ENCODE measurements at regions not wholly inside any gene's neighbourhood (a gene's known extent, or its start where the extent isn't known, plus 50 kb on each side); places are given as distances from the start of the nearest gene placed in this dataset.

DNA sequence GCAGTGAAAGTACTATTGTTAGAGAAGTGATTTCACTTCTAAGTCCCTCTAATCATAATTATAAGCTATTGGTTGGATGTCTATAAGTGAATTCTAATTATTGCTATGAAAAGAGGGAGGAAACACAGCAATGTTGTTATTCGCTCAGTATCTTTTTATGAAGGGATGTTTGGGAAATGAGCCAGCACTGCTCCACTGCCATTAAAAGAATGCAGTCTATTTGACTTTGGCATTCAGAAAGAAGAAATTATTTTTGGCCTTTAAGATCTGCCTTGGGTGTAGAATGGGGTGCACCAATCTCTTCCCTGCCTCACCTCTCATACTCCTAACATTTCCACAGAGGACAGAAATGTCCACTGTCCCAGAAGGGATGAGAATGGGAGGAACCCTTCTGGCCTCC lies 332.0 kb downstream of the SPATA31D1 start:
- DNase-seq (ENCODE audit: low spot score): no peak

DNA sequence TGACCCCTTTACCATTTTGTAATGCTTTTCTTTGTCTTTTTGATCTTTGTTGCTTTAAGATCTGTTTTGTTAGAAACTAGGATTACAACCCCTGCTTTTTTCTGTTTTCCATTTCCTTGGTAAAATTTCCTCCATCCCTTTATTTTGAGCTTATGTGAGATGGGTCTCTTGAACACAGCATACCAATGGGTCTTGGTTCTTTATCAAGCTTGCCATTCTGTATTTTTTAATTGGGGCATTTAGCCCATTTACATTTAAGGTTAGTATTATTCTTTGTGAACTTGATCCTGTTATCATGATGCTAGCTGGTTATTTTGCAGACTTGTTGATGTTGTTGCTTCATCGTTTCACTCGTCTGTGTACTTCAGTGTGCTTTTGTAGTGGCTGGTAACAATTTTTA lies 337.3 kb downstream of the SPATA31D1 start:
- no peak for DNase-seq (ENCODE audit: low spot score)

- DNase-seq (ENCODE audit: low spot score): no peak
Measured at GRCh38 chr9:82327641-82328040, 339.1 kb downstream of the SPATA31D1 start.

DNA sequence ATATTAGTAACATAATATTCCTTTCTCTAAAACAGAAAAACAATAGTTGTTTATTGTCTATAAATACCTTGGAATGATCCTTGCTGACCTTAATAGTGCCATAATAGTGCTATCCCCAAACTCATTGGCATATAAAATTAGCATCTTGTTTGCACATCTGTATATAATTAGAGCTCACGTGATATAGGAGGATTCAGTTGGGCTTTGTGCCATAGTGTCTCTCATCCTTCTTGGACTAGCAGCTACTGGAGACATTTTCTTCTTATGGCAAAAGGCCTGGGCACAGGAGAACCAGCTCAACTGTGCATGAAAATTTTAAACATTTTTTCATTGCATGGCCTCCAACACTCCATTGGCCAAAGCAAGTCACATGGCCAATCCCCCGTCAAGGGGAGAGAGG lies 342.5 kb downstream of the SPATA31D1 start:
- no peak for DNase-seq (ENCODE audit: low spot score)

GRCh38 chr9:82332018-82332773 lies 343.6 kb downstream of the SPATA31D1 start:
- no peak for DNase-seq (ENCODE audit: low spot score)

DNA sequence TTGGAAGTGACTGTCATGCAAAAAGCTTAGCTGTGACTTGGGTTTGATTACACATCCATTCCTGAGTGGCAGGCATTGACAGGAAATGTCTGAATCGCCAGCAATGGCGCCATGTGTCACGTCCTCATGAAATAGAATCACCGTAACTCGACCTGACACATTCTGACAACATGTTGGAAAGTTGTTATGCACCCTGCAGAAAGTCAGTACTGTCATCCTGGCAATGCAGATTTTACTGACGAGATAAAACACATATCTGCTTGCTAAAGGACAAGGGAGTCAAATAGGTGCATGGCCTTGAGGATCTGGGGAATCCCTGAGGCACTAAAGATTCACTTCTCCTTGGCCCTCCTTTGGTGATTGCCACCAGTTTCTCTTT lies 344.2 kb downstream of the SPATA31D1 start:
- DNase-seq (ENCODE audit: low spot score): no peak

DNA sequence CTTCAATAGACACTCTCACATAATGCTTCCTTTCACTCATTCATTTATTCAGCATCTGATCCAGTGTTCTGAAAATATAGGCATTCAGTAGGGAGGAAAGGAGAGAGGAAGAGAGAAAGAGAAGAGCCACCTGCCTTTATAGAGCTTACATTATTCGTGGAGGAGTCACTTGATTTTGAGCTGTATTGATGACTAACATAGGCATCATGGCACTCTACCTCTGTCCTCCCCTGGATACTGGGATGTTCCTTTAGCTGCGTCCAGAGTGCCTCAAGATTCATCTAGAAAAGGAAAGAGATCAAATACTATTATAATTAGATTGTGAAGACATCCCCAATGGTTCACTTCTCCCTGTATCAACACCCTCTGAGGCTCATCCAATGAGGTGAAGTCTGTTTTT lies 345.1 kb downstream of the SPATA31D1 start:
- no peak for DNase-seq (ENCODE audit: low spot score)

DNA sequence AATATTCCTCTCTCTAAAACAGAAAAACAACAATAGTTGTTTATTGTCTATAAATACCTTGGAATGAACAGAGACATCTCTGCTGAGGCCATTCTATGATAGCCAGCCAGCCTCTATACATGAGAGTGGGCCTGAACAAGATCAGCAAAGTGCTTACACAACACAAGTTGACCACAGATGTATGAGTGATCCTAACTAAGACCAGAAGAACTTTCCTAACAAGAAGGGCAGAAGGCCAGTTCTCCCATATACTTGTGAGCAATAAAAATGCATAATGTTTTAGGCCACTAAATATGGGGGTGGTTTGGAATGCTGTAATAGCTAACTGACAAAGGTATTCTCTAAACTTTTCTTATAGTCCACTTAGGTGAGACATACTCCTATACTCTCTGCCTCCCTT lies 345.7 kb downstream of the SPATA31D1 start:
- DNase-seq (ENCODE audit: low spot score): no peak

DNA sequence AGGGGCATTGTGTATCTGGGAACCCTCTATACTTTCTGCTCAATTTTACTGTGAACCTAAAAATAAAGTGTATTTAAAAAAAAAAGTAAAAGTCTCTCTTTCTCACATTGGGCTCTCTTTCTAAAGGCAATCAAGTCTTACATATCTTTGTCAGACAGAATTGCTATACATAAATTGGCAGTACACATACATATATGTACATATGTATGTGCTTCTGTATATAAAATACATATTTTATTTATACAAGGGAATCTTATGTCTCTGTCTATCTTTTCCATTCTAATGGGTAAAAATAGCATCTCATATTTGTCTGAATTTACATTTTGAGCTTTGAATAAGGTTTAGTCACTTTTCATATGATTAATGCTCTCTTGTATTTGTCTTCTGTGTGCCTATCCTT lies 348.8 kb downstream of the SPATA31D1 start:
- no peak for DNase-seq (ENCODE audit: low spot score)

DNA sequence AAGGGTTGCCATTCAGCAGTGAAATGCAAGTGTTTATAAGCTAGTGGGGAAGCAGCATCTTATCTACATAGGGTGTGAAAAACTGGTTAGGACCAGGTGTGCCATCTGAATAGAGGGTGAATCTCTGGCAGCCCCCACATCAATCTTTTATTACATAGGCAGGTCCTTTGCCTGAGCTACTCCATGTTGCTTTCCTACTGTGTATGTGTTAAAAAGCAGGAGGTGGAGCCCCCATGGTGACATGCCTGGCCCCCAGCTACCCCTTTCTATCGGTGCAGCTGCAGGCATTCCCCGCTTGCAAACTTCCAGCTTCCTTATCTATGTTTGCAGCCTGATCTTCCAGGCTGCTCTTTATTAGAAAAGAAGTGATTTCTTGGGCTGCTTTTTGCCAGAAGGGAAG lies 353.5 kb downstream of the SPATA31D1 start:
- DNase-seq (ENCODE audit: low spot score): no peak

- no peak for DNase-seq (ENCODE audit: low spot score)
Measured at GRCh38 chr9:82346040-82346439, 357.5 kb downstream of the SPATA31D1 start.

GRCh38 chr9:82353631-82354278 lies 365.2 kb downstream of the SPATA31D1 start:
- DNase-seq (ENCODE audit: low spot score): no peak

DNA sequence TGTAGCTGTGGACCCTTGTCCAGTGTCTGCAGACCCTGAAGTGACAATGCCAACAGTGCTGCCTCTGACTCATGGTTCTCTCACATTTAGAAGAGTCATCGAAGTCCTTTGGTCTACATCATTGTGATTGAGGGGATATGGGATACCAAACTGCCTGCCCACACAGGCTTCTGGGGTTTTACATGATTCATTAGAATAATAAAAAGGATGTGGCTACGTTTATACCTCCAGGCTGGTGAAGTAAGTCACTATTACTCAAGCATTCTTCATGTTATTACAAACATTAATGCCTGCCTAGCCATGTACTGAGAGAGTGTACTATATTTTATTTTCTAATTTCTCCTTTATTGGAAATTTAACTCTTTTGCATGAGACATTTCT lies 365.7 kb downstream of the SPATA31D1 start:
- DNase-seq (ENCODE audit: low spot score): no peak

GRCh38 chr9:82356131-82356530 lies 367.6 kb downstream of the SPATA31D1 start:
- DNase-seq (ENCODE audit: low spot score): no peak

DNA sequence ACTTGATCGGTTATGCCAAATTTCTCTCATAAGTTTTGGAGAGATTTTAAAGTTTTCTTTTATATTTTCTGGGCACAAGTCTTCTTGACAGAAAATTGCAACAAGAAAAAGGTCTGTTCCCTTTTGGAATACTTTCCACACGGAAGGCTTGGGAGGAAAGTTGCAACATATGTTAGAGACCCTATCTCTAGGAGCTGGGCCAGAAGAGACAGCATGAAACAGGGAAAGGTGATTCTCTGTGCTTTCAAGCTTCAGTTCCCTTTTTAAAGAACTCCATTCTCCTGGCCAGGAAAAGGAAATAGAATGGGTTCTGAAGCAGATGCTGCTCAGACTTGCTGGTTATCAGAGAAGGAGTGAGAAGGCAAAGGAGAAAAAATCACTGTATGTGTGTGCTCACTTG lies 368.3 kb downstream of the SPATA31D1 start:
- no peak for DNase-seq (ENCODE audit: low spot score)

GRCh38 chr9:82363198-82363597 lies 374.6 kb downstream of the SPATA31D1 start:
- DNase-seq (ENCODE audit: low spot score): no peak

DNA sequence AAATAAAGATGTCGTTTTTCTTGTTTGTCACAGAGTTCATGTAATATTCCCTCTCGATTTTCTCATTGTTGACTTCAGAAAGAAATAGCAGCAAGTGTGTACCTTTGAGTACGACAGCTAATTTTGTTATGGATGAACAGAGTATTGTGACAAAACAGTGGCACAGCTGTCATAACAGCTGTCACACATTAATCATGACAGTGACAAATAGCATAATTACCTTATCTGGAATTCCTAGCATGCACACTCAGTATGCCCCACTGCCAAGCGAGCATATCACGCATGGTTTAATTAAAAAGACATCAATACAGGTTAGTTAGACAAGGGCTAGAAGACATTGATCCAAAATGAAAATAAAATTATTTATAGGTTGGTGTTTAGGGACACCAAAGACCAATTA lies 375.1 kb downstream of the SPATA31D1 start:
- DNase-seq (ENCODE audit: low spot score): no peak

GRCh38 chr9:82367016-82367415 lies 378.4 kb downstream of the SPATA31D1 start:
- no peak for DNase-seq (ENCODE audit: low spot score)

DNA sequence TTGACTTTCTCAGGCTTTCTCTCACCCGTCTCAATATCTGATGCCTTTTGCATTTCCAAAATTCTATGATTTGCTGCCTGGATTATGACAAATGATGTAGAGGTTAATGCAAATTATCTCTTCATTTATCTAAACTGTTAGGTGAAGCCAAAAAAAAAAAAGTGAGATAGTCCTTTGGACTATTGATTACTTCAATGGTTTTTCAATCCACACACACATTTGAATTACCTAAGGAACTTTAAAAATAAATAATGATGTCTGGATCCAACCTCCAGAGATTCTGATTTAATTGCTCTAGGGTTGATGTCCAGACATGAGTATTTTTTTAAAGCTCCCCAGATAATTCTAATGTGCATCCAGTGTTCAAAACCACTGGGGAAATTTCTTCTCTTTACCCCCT lies 379.4 kb downstream of the SPATA31D1 start:
- DNase-seq (ENCODE audit: low spot score): no peak

GRCh38 chr9:82369251-82369945 lies 380.8 kb downstream of the SPATA31D1 start:
- DNase-seq (ENCODE audit: low spot score): no peak

- no peak for DNase-seq (ENCODE audit: low spot score)
Measured at GRCh38 chr9:82375041-82375440, 386.5 kb downstream of the SPATA31D1 start.

DNA sequence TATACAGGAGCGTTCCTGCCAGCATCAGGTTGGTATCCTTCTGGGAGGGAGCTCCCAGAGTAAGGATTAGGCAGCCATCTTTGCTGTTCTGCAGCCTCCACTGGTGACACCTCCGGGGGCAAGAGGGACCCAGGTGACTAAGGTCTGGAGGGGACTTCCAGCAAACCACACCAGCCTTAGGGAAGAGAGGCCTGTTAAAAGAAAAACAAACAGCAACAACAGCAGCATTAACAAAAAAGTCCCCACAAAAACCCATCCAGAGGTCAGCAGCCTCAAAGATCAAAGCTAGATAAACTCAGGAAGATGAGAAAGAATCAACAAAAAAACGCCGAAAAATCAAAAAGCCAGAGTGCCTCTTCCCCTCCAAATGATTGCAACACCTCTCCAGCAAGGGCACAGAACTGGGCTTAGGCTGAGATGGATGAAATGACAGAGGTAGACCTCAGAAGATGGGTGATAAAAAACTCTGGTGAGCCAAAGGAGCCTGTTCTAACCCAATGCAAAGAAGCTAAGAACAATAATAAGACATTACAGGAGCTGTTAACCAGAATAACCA lies 388.2 kb downstream of the SPATA31D1 start:
- DNase-seq (ENCODE audit: low spot score): no peak

All from CD4-positive, alpha-beta T cell treated with Interleukin-15 for 4 hours (primary cell).